Type B pancreatic cell (in vitro differentiated cells): ENCODE measurements at regions not wholly inside any gene's neighbourhood (a gene's known extent, or its start where the extent isn't known, plus 50 kb on each side); places are given as distances from the start of the nearest gene placed in this dataset.

Source experiments
- DNase-seq: peaks from one replicate; pipeline ENCODE4 v3.0.0; 2021; ENCODE audit warnings: mixed read lengths; ENCODE audit not compliant: unreplicated experiment; ENCODE audit errors: extremely low spot score
- H3K27ac Mint-ChIP-seq: 2 replicates; pipeline ENCODE4 v1.8.0; 2021; ENCODE audit warnings: mild to moderate bottlenecking, mixed read lengths
- H3K27me3 Mint-ChIP-seq: 2 replicates; pipeline ENCODE4 v1.8.0; 2021; ENCODE audit warnings: mixed read lengths
- H3K36me3 Mint-ChIP-seq: 2 replicates; pipeline ENCODE4 v1.8.0; 2021; ENCODE audit warnings: mixed read lengths
- H3K4me1 Mint-ChIP-seq: one replicate; pipeline ENCODE4 v1.8.0; 2021; ENCODE audit warnings: mixed read lengths; ENCODE audit not compliant: unreplicated experiment
- H3K4me3 Mint-ChIP-seq: 2 replicates; pipeline ENCODE4 v1.8.0; 2021; ENCODE audit warnings: mild to moderate bottlenecking, mixed read lengths
- H3K9me3 Mint-ChIP-seq: 2 replicates; pipeline ENCODE4 v1.8.0; 2021; ENCODE audit warnings: mixed read lengths
- CTCF ChIP-seq: fragments of 200-600 bp; sonication (generic); conservative IDR thresholded peaks from 2 replicates; pipeline ENCODE4 v1.5.0; 2021; ENCODE audit warnings: antibody characterized with exemption, mild to moderate bottlenecking

GRCh38 chr4:173958445-173958844 lies 325.0 kb downstream of the FBXO8 start:
- Mint-ChIP-seq H3K27ac (no peak overlapping the region), H3K4me3 (no peak overlapping the region), H3K36me3 (no peaks in the 10 kb centered on the region), H3K27me3 (no peaks in the 10 kb centered on the region), H3K9me3 (no peaks in the 10 kb centered on the region), H3K4me1 (no peaks in the 10 kb centered on the region)
- no peak for DNase-seq
- no peak for TF ChIP-seq CTCF

- Mint-ChIP-seq H3K4me1 (no peaks in the 10 kb centered on the region), H3K27ac (no peak overlapping the region), H3K4me3 (no peak overlapping the region), H3K9me3 (no peaks in the 10 kb centered on the region), H3K27me3 (no peaks in the 10 kb centered on the region), H3K36me3 (no peaks in the 10 kb centered on the region)
- no peak for TF ChIP-seq CTCF
- no peak for DNase-seq
Observed at GRCh38 chr4:173943547-173943946, 339.9 kb downstream of the FBXO8 start.

- no peak for TF ChIP-seq CTCF
- peaks cover 15% of the 10 kb centered on the region for H3K4me1 Mint-ChIP-seq
- H3K27ac Mint-ChIP-seq, result no peak overlapping the region
- H3K27me3 Mint-ChIP-seq, result no peaks in the 10 kb centered on the region
- H3K4me3 Mint-ChIP-seq, result no peak overlapping the region
- H3K9me3 Mint-ChIP-seq, result no peaks in the 10 kb centered on the region
- no peak for DNase-seq
- no peaks in the 10 kb centered on the region for H3K36me3 Mint-ChIP-seq
Observed at GRCh38 chr4:173940146-173940545, 343.3 kb downstream of the FBXO8 start.

GRCh38 chr4:173937631-173938270 lies 345.7 kb downstream of the FBXO8 start:
- TF ChIP-seq CTCF, result no peak
- Mint-ChIP-seq H3K9me3 (no peaks in the 10 kb centered on the region), H3K4me1 (peaks cover 21% of the 10 kb centered on the region), H3K36me3 (no peaks in the 10 kb centered on the region), H3K27ac (no peak overlapping the region), H3K27me3 (no peaks in the 10 kb centered on the region), H3K4me3 (no peak overlapping the region)
- DNase-seq, result no peak

- TF ChIP-seq CTCF, result no peak
- no peaks in the 10 kb centered on the region for H3K9me3 Mint-ChIP-seq
- H3K36me3 Mint-ChIP-seq, result no peaks in the 10 kb centered on the region
- peaks cover 24% of the 10 kb centered on the region for H3K4me1 Mint-ChIP-seq
- DNase-seq, result no peak
- H3K4me3 Mint-ChIP-seq, result no peak overlapping the region
- no peak overlapping the region for H3K27ac Mint-ChIP-seq
- no peaks in the 10 kb centered on the region for H3K27me3 Mint-ChIP-seq
Observed at GRCh38 chr4:173936861-173937260, 346.6 kb downstream of the FBXO8 start.
